HG02981 (cell line): ENCODE measurements at regions not wholly inside any gene's neighbourhood (a gene's known extent, or its start where the extent isn't known, plus 50 kb on each side); places are given as distances from the start of the nearest gene placed in this dataset.
A peak's percentile ranks its signal among the peaks of the same experiment; 100 is the strongest.
"Not testable (repeated sequence)": the region's sequence is repeated elsewhere in the genome, so short reads cannot be mapped to it uniquely, and the experiment has no call there.

Experiments used
- ATAC-seq: cut with Tn5 transposase; IDR thresholded peaks from one replicate; pipeline ENCODE4 v1.9.1; 2021; ENCODE audit warnings: mild to moderate bottlenecking, moderate library complexity; ENCODE audit not compliant: unreplicated experiment

GRCh38 chr20:25989686-25990085 is 293.0 kb upstream of the ZNF337 start:
- not testable (repeated sequence) for ATAC-seq

- ATAC-seq, result no peak
Observed at GRCh38 chr20:25989196-25989595, 292.5 kb upstream of the ZNF337 start.

- ATAC-seq, result not testable (repeated sequence)
Observed at GRCh38 chr20:25987928-25988560, 291.4 kb upstream of the ZNF337 start.

- ATAC-seq, result peak; percentile 78
Observed at GRCh38 chr20:25987073-25987927, 290.6 kb upstream of the ZNF337 start.

GRCh38 chr20:25985597-25985996 is 288.9 kb upstream of the ZNF337 start:
- no peak for ATAC-seq

- no peak for ATAC-seq
Observed at GRCh38 chr20:25984933-25985332, 288.3 kb upstream of the ZNF337 start.

- ATAC-seq, result not testable (repeated sequence)
Observed at GRCh38 chr20:25982701-25983100, 286.0 kb upstream of the ZNF337 start.

GRCh38 chr20:25978450-25979190 is 282.0 kb upstream of the ZNF337 start:
- ATAC-seq, result not testable (repeated sequence)

GRCh38 chr20:25975816-25976215 is 279.2 kb upstream of the ZNF337 start:
- ATAC-seq, result not testable (repeated sequence)

GRCh38 chr20:25965203-25965602 is 268.6 kb upstream of the ZNF337 start:
- ATAC-seq, result not testable (repeated sequence)

GRCh38 chr20:25953876-25954275 is 257.2 kb upstream of the ZNF337 start:
- not testable (repeated sequence) for ATAC-seq

- ATAC-seq, result not testable (repeated sequence)
Observed at GRCh38 chr20:25935230-25935629, 238.6 kb upstream of the ZNF337 start.

- not testable (repeated sequence) for ATAC-seq
Observed at GRCh38 chr20:25932806-25933205, 236.2 kb upstream of the ZNF337 start.

GRCh38 chr20:25932170-25932569 is 235.5 kb upstream of the ZNF337 start:
- not testable (repeated sequence) for ATAC-seq

GRCh38 chr20:25902321-25902720 is 205.7 kb upstream of the ZNF337 start:
- ATAC-seq, result not testable (repeated sequence)

- not testable (repeated sequence) for ATAC-seq
Observed at GRCh38 chr20:25898663-25899062, 202.0 kb upstream of the ZNF337 start.

GRCh38 chr20:25879096-25879495 is 182.4 kb upstream of the ZNF337 start:
- ATAC-seq, result not testable (repeated sequence)

GRCh38 chr20:25868650-25868979 is 172.0 kb upstream of the ZNF337 start:
- ATAC-seq, result not testable (repeated sequence)

GRCh38 chr20:25867776-25868649 is 171.4 kb upstream of the ZNF337 start:
- peak; percentile 81 for ATAC-seq

- not testable (repeated sequence) for ATAC-seq
Observed at GRCh38 chr20:25867015-25867775, 170.5 kb upstream of the ZNF337 start.
